Fibroblast of skin of abdomen (primary cell): ENCODE measurements at regions not wholly inside any gene's neighbourhood (a gene's known extent, or its start where the extent isn't known, plus 50 kb on each side); places are given as distances from the start of the nearest gene placed in this dataset.

Source experiments
- DNase-seq: peaks from one replicate; pipeline ENCODE4 v3.0.0-alpha.2; 2013

- DNase-seq, result peak; percentile 20
Observed at GRCh38 chr12:88985631-88986030, 366.7 kb downstream of the DUSP6 start.

- DNase-seq, result no peak
Observed at GRCh38 chr12:88985011-88985410, 367.3 kb downstream of the DUSP6 start.

GRCh38 chr12:88982694-88983093 is 369.6 kb downstream of the DUSP6 start:
- no peak for DNase-seq

- DNase-seq, result no peak
Observed at GRCh38 chr12:88977115-88977514, 375.2 kb downstream of the DUSP6 start.

- no peak for DNase-seq
Observed at GRCh38 chr12:88973998-88974397, 378.3 kb downstream of the DUSP6 start.

- DNase-seq, result no peak
Observed at GRCh38 chr12:88970740-88971139, 381.6 kb downstream of the DUSP6 start.

- DNase-seq, result no peak
Observed at GRCh38 chr12:88969127-88969526, 383.2 kb downstream of the DUSP6 start.

GRCh38 chr12:88960213-88960878 is 380.1 kb upstream of the KITLG start:
- DNase-seq, result no peak

- DNase-seq, result no peak
Observed at GRCh38 chr12:88958946-88959345, 378.7 kb upstream of the KITLG start.

GRCh38 chr12:88958153-88958552 is 377.9 kb upstream of the KITLG start:
- DNase-seq, result no peak

- DNase-seq, result no peak
Observed at GRCh38 chr12:88957358-88957757, 377.1 kb upstream of the KITLG start.

GRCh38 chr12:88955531-88955930 is 375.3 kb upstream of the KITLG start:
- DNase-seq, result no peak

- no peak for DNase-seq
Observed at GRCh38 chr12:88953029-88953586, 372.8 kb upstream of the KITLG start.

- peak; percentile 41 for DNase-seq
Observed at GRCh38 chr12:88952562-88952942, 372.3 kb upstream of the KITLG start.

GRCh38 chr12:88951860-88952561 is 371.7 kb upstream of the KITLG start:
- DNase-seq, result no peak

GRCh38 chr12:88951177-88951576 is 370.9 kb upstream of the KITLG start:
- DNase-seq, result no peak

GRCh38 chr12:88947486-88948043 is 367.3 kb upstream of the KITLG start:
- no peak for DNase-seq

GRCh38 chr12:88946372-88946997 is 366.2 kb upstream of the KITLG start:
- peak; percentile 82 for DNase-seq

GRCh38 chr12:88945051-88945732 is 364.9 kb upstream of the KITLG start:
- peak; percentile 6 for DNase-seq

- DNase-seq, result peak; percentile 7
Observed at GRCh38 chr12:88944397-88944796, 364.1 kb upstream of the KITLG start.

GRCh38 chr12:88940854-88941253 is 360.6 kb upstream of the KITLG start:
- no peak for DNase-seq

- DNase-seq, result peak; percentile 8
Observed at GRCh38 chr12:88935856-88936255, 355.6 kb upstream of the KITLG start.
